AG10803 (cell line): ENCODE measurements at regions not wholly inside any gene's neighbourhood (a gene's known extent, or its start where the extent isn't known, plus 50 kb on each side); places are given as distances from the start of the nearest gene placed in this dataset.

ENCODE experiments used
- DNase-seq: peaks from one replicate; pipeline ENCODE4 v3.0.0; 2010; ENCODE audit warnings: low read depth
- H3K4me3 ChIP-seq: 2 replicates; pipeline ENCODE4 v1.5.1; 2011; ENCODE audit warnings: mild to moderate bottlenecking, low read length, control low read depth
- CTCF ChIP-seq: conservative IDR thresholded peaks from 2 replicates; pipeline ENCODE4 v1.5.1; 2011; ENCODE audit warnings: mild to moderate bottlenecking, low read length, control low read depth, inconsistent platforms

GRCh38 chr6:141990840-141991239, 141.9 kb upstream of the GJE1 start:
- TF ChIP-seq CTCF, result no peak
- H3K4me3 ChIP-seq, result no peak overlapping the region
- DNase-seq, result no peak

GRCh38 chr6:141989706-141989959, 143.1 kb upstream of the GJE1 start:
- DNase-seq, result no peak
- no peak overlapping the region for H3K4me3 ChIP-seq
- no peak for TF ChIP-seq CTCF

- TF ChIP-seq CTCF, result peak; percentile 97
- DNase-seq, result peak; percentile 78
- no peak overlapping the region for H3K4me3 ChIP-seq
These were observed 143.6 kb upstream of the GJE1 start for GRCh38 chr6:141988954-141989705.

- no peak for TF ChIP-seq CTCF
- H3K4me3 ChIP-seq, result no peak overlapping the region
- no peak for DNase-seq
These were observed 144.4 kb upstream of the GJE1 start for GRCh38 chr6:141988327-141988726.

GRCh38 chr6:141986457-141986856, 146.3 kb upstream of the GJE1 start:
- no peak overlapping the region for H3K4me3 ChIP-seq
- peak; percentile 8 for DNase-seq
- TF ChIP-seq CTCF, result no peak

GRCh38 chr6:141981190-141981589, 151.5 kb upstream of the GJE1 start:
- no peak overlapping the region for H3K4me3 ChIP-seq
- no peak for DNase-seq
- TF ChIP-seq CTCF, result no peak

- H3K4me3 ChIP-seq, result no peak overlapping the region
- DNase-seq, result no peak
- no peak for TF ChIP-seq CTCF
These were observed 154.9 kb upstream of the GJE1 start for GRCh38 chr6:141977782-141978181.
